ENCODE measurements at regions not wholly inside any gene's neighbourhood (a gene's known extent, or its start where the extent isn't known, plus 50 kb on each side); places are given as distances from the start of the nearest gene placed in this dataset.

DNA sequence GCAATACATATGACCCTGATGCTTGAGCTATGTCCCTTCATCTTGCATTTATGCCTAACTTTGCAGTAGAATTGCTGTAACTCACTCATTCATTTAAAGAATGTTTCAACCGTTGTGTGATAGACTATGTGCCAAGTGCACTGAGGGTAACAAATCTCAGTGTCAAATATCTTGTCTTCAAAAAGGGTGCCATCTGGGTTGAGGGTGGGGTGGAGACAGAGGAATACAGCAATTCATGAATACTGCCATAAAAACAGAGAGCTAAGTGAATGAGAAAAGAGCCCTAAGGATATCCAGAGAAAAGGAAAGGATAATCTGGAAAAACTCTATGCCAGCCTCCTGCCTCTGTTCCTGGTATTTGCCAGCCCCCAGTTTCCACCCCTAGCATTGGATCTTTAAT, 1534.4 kb upstream of the PIK3C3 start:
- intact Hi-C loops (cut with micrococcal nuclease; ENCODE audit: unreplicated experiment), result no loop called here
- no peak overlapping the region for H3K4me3 Mint-ChIP-seq (ENCODE audit: unreplicated experiment)
- no peak overlapping the region for H3K4me3 ChIP-seq (ENCODE audit: low read depth, low read length)
- H3K4me1 Mint-ChIP-seq (ENCODE audit: low read depth, unreplicated experiment), result no peaks in the 10 kb centered on the region
- POLR2A ChIA-PET, result no interaction called here
- no peaks in the 10 kb centered on the region for H3K27me3 ChIP-seq (replicated peaks; ENCODE audit: control insufficient read depth, insufficient read depth, low read length)
- DNase-seq, result no peak
- H3K36me3 ChIP-seq (ENCODE audit: control insufficient read depth, insufficient read depth, low read length), result no peaks in the 10 kb centered on the region
- no peaks in the 10 kb centered on the region for H3K36me3 Mint-ChIP-seq (ENCODE audit: insufficient read depth, unreplicated experiment)
- BruUV-seq (replicated peaks), result no TSS peak
- CTCF ChIA-PET, result no interaction called here
- no peaks in the 10 kb centered on the region for H3K9me3 Mint-ChIP-seq (ENCODE audit: unreplicated experiment)
- H3K27ac Mint-ChIP-seq (ENCODE audit: unreplicated experiment), result no peak overlapping the region
- no peaks in the 10 kb centered on the region for H3K9me3 ChIP-seq
- no peaks in the 10 kb centered on the region for H3K4me1 ChIP-seq
- TF ChIP-seq, protein P1, sequence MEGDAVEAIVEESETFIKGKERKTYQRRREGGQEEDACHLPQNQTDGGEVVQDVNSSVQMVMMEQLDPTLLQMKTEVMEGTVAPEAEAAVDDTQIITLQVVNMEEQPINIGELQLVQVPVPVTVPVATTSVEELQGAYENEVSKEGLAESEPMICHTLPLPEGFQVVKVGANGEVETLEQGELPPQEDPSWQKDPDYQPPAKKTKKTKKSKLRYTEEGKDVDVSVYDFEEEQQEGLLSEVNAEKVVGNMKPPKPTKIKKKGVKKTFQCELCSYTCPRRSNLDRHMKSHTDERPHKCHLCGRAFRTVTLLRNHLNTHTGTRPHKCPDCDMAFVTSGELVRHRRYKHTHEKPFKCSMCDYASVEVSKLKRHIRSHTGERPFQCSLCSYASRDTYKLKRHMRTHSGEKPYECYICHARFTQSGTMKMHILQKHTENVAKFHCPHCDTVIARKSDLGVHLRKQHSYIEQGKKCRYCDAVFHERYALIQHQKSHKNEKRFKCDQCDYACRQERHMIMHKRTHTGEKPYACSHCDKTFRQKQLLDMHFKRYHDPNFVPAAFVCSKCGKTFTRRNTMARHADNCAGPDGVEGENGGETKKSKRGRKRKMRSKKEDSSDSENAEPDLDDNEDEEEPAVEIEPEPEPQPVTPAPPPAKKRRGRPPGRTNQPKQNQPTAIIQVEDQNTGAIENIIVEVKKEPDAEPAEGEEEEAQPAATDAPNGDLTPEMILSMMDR (IDR thresholded peaks at IDR 0.05; ENCODE audit: insufficient read depth in 1 of 2, low read depth in 1 of 2, low read length in 1 of 2, severe bottlenecking in 1 of 2, unreplicated experiment in 1 of 2), result no peak
- H3K27me3 Mint-ChIP-seq (ENCODE audit: insufficient read depth, unreplicated experiment), result peaks cover 3% of the 10 kb centered on the region

DNA sequence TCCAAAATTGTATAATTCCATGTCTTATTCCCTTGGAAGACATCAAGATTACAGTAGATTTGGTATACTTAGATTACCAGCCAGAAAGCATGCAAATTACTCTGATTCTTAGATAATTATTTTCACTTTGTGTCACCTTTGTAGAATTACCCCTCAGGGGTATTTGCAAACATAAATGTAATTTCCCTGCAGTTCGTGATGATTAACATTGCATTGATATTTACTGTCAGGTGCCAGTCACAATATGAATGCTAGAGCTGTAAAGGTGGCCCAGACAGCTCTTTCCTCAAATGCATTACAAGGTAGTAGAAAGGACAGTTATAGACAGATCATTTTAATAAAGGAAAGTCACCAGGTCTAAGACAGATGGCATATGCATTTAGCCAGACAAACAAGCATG, 1537.5 kb upstream of the PIK3C3 start:
- H3K27me3 Mint-ChIP-seq (ENCODE audit: insufficient read depth, unreplicated experiment), result no peaks in the 10 kb centered on the region
- TF ChIP-seq, protein P1 (IDR thresholded peaks at IDR 0.05; ENCODE audit: insufficient read depth in 1 of 2, low read depth in 1 of 2, low read length in 1 of 2, severe bottlenecking in 1 of 2, unreplicated experiment in 1 of 2), result no peak
- no TSS peak for BruUV-seq (replicated peaks)
- H3K27me3 ChIP-seq (replicated peaks; ENCODE audit: control insufficient read depth, insufficient read depth, low read length), result no peaks in the 10 kb centered on the region
- ChIA-PET POLR2A (no interaction called here), CTCF (no interaction called here)
- H3K4me3 ChIP-seq (ENCODE audit: low read depth, low read length), result no peak overlapping the region
- H3K4me3 Mint-ChIP-seq (ENCODE audit: unreplicated experiment), result no peak overlapping the region
- H3K4me1 Mint-ChIP-seq (ENCODE audit: low read depth, unreplicated experiment), result no peaks in the 10 kb centered on the region
- no peaks in the 10 kb centered on the region for H3K36me3 Mint-ChIP-seq (ENCODE audit: insufficient read depth, unreplicated experiment)
- no peaks in the 10 kb centered on the region for H3K9me3 Mint-ChIP-seq (ENCODE audit: unreplicated experiment)
- H3K4me1 ChIP-seq, result no peaks in the 10 kb centered on the region
- DNase-seq, result no peak
- H3K36me3 ChIP-seq (ENCODE audit: control insufficient read depth, insufficient read depth, low read length), result no peaks in the 10 kb centered on the region
- intact Hi-C loops (cut with micrococcal nuclease; ENCODE audit: unreplicated experiment), result no loop called here
- H3K9me3 ChIP-seq, result no peaks in the 10 kb centered on the region
- H3K27ac Mint-ChIP-seq (ENCODE audit: unreplicated experiment), result no peak overlapping the region

DNA sequence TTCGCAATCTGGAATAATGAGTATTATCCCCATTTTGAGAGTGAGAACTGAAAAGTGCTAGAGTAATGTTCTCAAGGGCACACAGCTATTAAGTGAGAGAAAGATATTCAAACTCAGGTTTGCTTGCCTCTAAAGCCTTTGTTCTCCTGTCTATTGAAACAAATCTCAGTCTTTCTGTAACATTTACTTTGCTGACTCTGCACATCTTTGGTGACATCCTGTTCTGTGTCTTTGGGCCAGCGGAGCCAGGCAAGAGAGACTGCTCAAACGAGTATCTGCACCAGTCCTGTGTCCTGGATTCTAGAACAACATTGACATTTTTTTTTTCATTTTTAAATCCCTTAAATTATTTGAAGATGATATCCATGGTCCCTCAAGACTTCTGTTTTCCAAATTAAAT, 1539.2 kb upstream of the PIK3C3 start:
- CTCF ChIA-PET, result no interaction called here
- intact Hi-C loops (cut with micrococcal nuclease; ENCODE audit: unreplicated experiment), result no loop called here

More for the DNA sequence above, 1539.2 kb upstream of the PIK3C3 start:
- H3K4me3 Mint-ChIP-seq (ENCODE audit: unreplicated experiment), result no peak overlapping the region
- no peaks in the 10 kb centered on the region for H3K27me3 ChIP-seq (replicated peaks; ENCODE audit: control insufficient read depth, insufficient read depth, low read length)
- no peaks in the 10 kb centered on the region for H3K9me3 Mint-ChIP-seq (ENCODE audit: unreplicated experiment)
- H3K4me3 ChIP-seq (ENCODE audit: low read depth, low read length), result no peak overlapping the region
- H3K4me1 ChIP-seq, result no peaks in the 10 kb centered on the region
- no TSS peak for BruUV-seq (replicated peaks)
- H3K9me3 ChIP-seq, result no peaks in the 10 kb centered on the region
- POLR2A ChIA-PET, result no interaction called here
- TF ChIP-seq, protein P1 (IDR thresholded peaks at IDR 0.05; ENCODE audit: insufficient read depth in 1 of 2, low read depth in 1 of 2, low read length in 1 of 2, severe bottlenecking in 1 of 2, unreplicated experiment in 1 of 2), result no peak
- no peaks in the 10 kb centered on the region for H3K4me1 Mint-ChIP-seq (ENCODE audit: low read depth, unreplicated experiment)
- no peak for DNase-seq
- H3K27ac Mint-ChIP-seq (ENCODE audit: unreplicated experiment), result no peak overlapping the region
- no peaks in the 10 kb centered on the region for H3K27me3 Mint-ChIP-seq (ENCODE audit: insufficient read depth, unreplicated experiment)
- H3K36me3 ChIP-seq (ENCODE audit: control insufficient read depth, insufficient read depth, low read length), result no peaks in the 10 kb centered on the region
- H3K36me3 Mint-ChIP-seq (ENCODE audit: insufficient read depth, unreplicated experiment), result no peaks in the 10 kb centered on the region

Measured in Caco-2 (cell line).